Duodenal mucosa (tissue), 2 donors: ENCODE measurements at regions not wholly inside any gene's neighbourhood (a gene's known extent, or its start where the extent isn't known, plus 50 kb on each side); places are given as distances from the start of the nearest gene placed in this dataset.

ENCODE experiments used
- H3K27ac ChIP-seq: one replicate; pipeline ENCODE4 v1.7.0; 2013; ENCODE audit warnings: low read depth, low read length
- H3K27me3 ChIP-seq, 2 donors: one replicate each; pipeline ENCODE4 v1.7.0; 2013; ENCODE audit warnings: low read length in 2 of 2, control low read depth in 1 of 2; ENCODE audit not compliant: insufficient read depth in 2 of 2, control insufficient read depth in 1 of 2
- H3K36me3 ChIP-seq, 2 donors: one replicate each; pipeline ENCODE4 v1.7.0; 2013; ENCODE audit warnings: low read length in 2 of 2, control low read depth in 1 of 2; ENCODE audit not compliant: insufficient read depth in 2 of 2, control insufficient read depth in 1 of 2
- H3K4me1 ChIP-seq, 2 donors: one replicate each; pipeline ENCODE4 v1.7.0; 2013; ENCODE audit warnings: low read length in 2 of 2, control low read depth in 1 of 2; ENCODE audit not compliant: insufficient read depth in 2 of 2, control insufficient read depth in 1 of 2
- H3K4me3 ChIP-seq, 2 donors: one replicate each; pipeline ENCODE4 v1.7.0; 2013; ENCODE audit warnings: low read length in 2 of 2, low read depth in 1 of 2
- H3K9ac ChIP-seq, 2 donors: one replicate each; pipeline ENCODE4 v1.7.0; 2013; ENCODE audit warnings: low read length in 2 of 2, low read depth in 1 of 2
- H3K9me3 ChIP-seq, 2 donors: one replicate each; pipeline ENCODE4 v1.7.0; 2013; ENCODE audit warnings: low read length in 2 of 2, control low read depth in 1 of 2; ENCODE audit not compliant: control insufficient read depth in 1 of 2

GRCh38 chr7:132053871-132054270 lies 497.4 kb upstream of the PODXL start:
- Histone ChIP-seq H3K36me3 (no peaks in the 10 kb centered on the region), H3K27me3 (no peaks in the 10 kb centered on the region), H3K9me3 (peaks cover 0 to 2% of the 10 kb centered on the region in 2 donors), H3K27ac (no peak overlapping the region), H3K4me1 (no peaks in the 10 kb centered on the region), H3K9ac (no peak overlapping the region), H3K4me3 (no peak overlapping the region)

- Histone ChIP-seq H3K4me1 (no peaks in the 10 kb centered on the region), H3K9me3 (no peaks in the 10 kb centered on the region), H3K27ac (no peak overlapping the region), H3K36me3 (no peaks in the 10 kb centered on the region), H3K9ac (no peak overlapping the region), H3K27me3 (no peaks in the 10 kb centered on the region), H3K4me3 (no peak overlapping the region)
Measured at GRCh38 chr7:132051311-132051710, 494.9 kb upstream of the PODXL start.

GRCh38 chr7:132049462-132050304 lies 493.3 kb upstream of the PODXL start:
- Histone ChIP-seq H3K27ac (no peak overlapping the region), H3K36me3 (no peaks in the 10 kb centered on the region), H3K9ac (no peak overlapping the region), H3K4me3 (no peak overlapping the region), H3K4me1 (no peaks in the 10 kb centered on the region), H3K27me3 (no peaks in the 10 kb centered on the region), H3K9me3 (no peaks in the 10 kb centered on the region)

GRCh38 chr7:132045481-132045980 lies 489.1 kb upstream of the PODXL start:
- no peak overlapping the region for H3K4me3 ChIP-seq
- no peak overlapping the region for H3K9ac ChIP-seq
- H3K36me3 ChIP-seq = no peaks in the 10 kb centered on the region
- no peaks in the 10 kb centered on the region for H3K9me3 ChIP-seq
- no peaks in the 10 kb centered on the region for H3K4me1 ChIP-seq
- no peaks in the 10 kb centered on the region for H3K27me3 ChIP-seq
- H3K27ac ChIP-seq = no peak overlapping the region

DNA sequence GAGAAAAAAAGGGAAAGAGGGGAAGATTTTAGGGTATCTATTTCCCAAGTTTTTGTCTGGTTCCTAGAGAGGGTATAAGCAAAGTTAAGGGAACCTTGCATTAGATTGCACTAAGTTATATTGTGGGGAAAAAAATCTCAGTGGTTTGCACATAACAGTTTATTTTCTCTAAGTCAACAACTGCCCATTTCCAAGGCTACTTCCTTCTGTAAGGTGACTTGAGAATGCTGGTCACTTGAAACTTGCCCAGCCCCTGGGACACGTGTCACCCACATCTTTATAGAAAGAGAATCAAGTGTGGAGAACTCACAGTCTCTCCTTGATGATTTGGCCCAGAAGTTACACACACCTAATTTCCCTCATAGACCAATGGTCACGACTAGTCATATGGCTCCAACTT lies 488.6 kb upstream of the PODXL start:
- Histone ChIP-seq H3K9ac (no peak overlapping the region), H3K27me3 (no peaks in the 10 kb centered on the region), H3K36me3 (no peaks in the 10 kb centered on the region), H3K4me3 (no peak overlapping the region), H3K9me3 (no peaks in the 10 kb centered on the region), H3K4me1 (no peaks in the 10 kb centered on the region), H3K27ac (no peak overlapping the region)

GRCh38 chr7:132044247-132044646 lies 487.8 kb upstream of the PODXL start:
- H3K36me3 ChIP-seq = no peaks in the 10 kb centered on the region
- H3K9ac ChIP-seq = no peak overlapping the region
- no peak overlapping the region for H3K27ac ChIP-seq
- H3K9me3 ChIP-seq = no peaks in the 10 kb centered on the region
- no peaks in the 10 kb centered on the region for H3K4me1 ChIP-seq
- H3K27me3 ChIP-seq = no peaks in the 10 kb centered on the region
- no peak overlapping the region for H3K4me3 ChIP-seq

GRCh38 chr7:132041108-132041507 lies 484.7 kb upstream of the PODXL start:
- no peak overlapping the region for H3K4me3 ChIP-seq
- no peaks in the 10 kb centered on the region for H3K9me3 ChIP-seq
- no peaks in the 10 kb centered on the region for H3K27me3 ChIP-seq
- H3K27ac ChIP-seq = no peak overlapping the region
- H3K4me1 ChIP-seq = no peaks in the 10 kb centered on the region
- no peak overlapping the region for H3K9ac ChIP-seq
- H3K36me3 ChIP-seq = no peaks in the 10 kb centered on the region

DNA sequence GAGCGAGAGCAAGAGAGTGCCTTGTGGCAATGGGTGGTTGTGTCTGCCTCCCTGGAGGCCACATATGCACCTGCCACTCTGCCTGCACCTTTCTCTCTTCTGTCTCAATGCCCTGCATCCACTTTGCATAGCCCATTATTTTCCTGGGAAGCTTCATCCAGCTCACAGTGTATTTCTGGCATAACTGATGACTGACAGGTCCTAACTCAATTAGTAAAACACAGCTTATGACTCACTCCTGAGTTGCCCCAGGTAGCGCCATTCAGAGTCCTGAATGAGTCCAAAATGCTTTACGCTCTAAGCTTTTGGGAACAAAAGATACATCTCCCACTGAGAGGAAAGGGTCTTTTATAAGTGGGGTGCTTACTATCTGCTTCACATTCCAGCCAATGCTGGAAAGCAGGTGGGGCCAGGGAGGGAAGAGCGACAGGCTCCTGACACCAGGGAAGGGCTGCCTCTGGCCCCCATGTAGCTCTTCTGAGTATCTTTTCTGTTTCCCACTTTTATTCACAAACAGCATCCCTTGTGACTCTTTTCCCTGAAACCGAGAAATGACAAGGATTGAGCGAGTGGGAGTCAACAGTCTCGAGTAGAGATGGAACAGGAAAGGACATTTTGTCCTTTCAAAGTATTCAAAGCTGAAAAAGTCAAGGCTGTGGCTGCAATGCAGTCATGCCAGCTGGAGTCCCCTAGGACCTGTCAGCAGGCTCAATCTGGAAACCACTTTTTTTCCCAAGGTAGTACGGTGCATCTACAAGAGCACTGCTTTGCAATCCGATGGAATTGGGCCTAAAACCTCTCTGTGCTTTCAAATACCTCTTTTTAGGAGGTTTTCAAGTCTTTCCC lies 479.3 kb upstream of the PODXL start:
- no peak overlapping the region for H3K27ac ChIP-seq
- H3K27me3 ChIP-seq = no peaks in the 10 kb centered on the region
- no peaks in the 10 kb centered on the region for H3K36me3 ChIP-seq
- peaks cover 0 to 4% of the 10 kb centered on the region in 2 donors for H3K4me1 ChIP-seq
- H3K9me3 ChIP-seq = no peaks in the 10 kb centered on the region
- H3K9ac ChIP-seq = no peak overlapping the region
- H3K4me3 ChIP-seq = no peak overlapping the region

DNA sequence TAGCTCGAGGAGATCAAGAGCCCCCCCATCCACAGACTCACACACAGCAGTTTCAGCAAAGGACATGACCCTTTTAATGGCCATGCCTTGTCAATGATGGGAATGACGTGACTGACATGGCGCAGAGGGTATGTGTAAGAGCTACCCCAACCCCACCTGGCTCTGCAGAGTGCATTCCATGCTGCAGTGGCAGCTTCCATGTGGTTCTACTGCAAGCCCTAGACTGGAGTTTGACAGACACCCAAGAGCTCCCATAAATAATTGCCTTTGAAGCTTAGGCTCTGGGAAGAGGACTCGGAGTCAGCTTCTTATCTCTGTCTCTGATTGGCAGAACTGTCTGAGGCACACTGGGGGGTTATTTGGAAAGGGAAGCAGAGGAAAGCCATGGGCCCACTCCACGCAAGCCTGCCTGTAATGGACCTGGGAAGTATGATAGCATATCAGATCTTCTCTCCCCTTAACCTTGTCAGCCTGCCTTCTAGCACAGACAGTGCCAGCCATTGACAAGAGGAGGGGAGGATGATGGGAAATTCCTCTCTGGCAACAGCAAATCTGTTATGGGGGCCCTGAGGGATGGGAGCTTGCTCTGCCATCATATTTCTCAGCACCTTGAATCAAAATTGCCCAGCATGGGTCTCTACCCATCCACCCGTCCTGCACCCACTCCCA lies 478.5 kb upstream of the PODXL start:
- no peak overlapping the region for H3K27ac ChIP-seq
- H3K27me3 ChIP-seq = no peaks in the 10 kb centered on the region
- H3K36me3 ChIP-seq = no peaks in the 10 kb centered on the region
- H3K4me3 ChIP-seq = no peak overlapping the region
- H3K4me1 ChIP-seq = peaks cover 3 to 10% of the 10 kb centered on the region in 2 donors
- no peaks in the 10 kb centered on the region for H3K9me3 ChIP-seq
- no peak overlapping the region for H3K9ac ChIP-seq

DNA sequence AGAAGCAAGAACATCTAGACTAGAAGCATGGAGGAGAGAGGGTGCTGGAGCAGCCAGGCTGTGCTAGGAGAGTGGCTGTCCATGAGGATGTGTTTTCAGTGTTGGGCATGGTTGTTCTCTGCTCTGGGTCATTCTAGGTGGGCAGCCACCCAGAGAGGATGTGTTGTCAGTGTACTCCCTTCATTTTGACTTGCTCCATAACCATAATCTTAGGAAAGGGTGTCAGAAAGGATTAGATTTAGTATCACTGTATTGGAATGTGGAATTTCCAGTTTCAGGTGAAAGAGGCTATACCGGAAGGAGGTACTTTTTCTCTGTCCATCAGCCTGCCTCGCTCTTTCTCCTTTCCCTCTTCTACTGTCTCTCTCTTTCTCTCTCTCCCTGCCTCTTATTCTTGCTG lies 474.5 kb upstream of the PODXL start:
- no peak overlapping the region for H3K4me3 ChIP-seq
- no peaks in the 10 kb centered on the region for H3K36me3 ChIP-seq
- no peaks in the 10 kb centered on the region for H3K27me3 ChIP-seq
- H3K9ac ChIP-seq = no peak overlapping the region
- peaks cover 8 to 10% of the 10 kb centered on the region in 2 donors for H3K4me1 ChIP-seq
- no peaks in the 10 kb centered on the region for H3K9me3 ChIP-seq
- H3K27ac ChIP-seq = no peak overlapping the region
